H9 (cell line): ENCODE measurements at regions not wholly inside any gene's neighbourhood (a gene's known extent, or its start where the extent isn't known, plus 50 kb on each side); places are given as distances from the start of the nearest gene placed in this dataset.

Experiments
- DNase-seq: peaks from one replicate; pipeline ENCODE4 v3.0.0-alpha.2; 2017
- H2AFZ ChIP-seq: one replicate; pipeline ENCODE4 v1.6.1; 2013; ENCODE audit warnings: mild to moderate bottlenecking, low read length, control low read depth, moderate library complexity
- H2AK5ac ChIP-seq: 2 replicates; pipeline ENCODE4 v1.6.1; 2013; ENCODE audit warnings: low read length, control low read depth, mixed read lengths; ENCODE audit not compliant: insufficient read length
- H2BK120ac ChIP-seq: one replicate; pipeline ENCODE4 v1.6.1; 2013; ENCODE audit warnings: low read depth, mild to moderate bottlenecking, low read length, control low read depth, inconsistent platforms; ENCODE audit not compliant: poor library complexity, severe bottlenecking
- H2BK12ac ChIP-seq: 2 replicates; pipeline ENCODE4 v1.6.1; 2013; ENCODE audit warnings: low read length, control low read depth, mixed read lengths, low read depth; ENCODE audit not compliant: insufficient read length
- H2BK15ac ChIP-seq: 2 replicates; pipeline ENCODE4 v1.6.1; 2013; ENCODE audit warnings: low read depth, low read length, control low read depth
- H2BK20ac ChIP-seq: one replicate; pipeline ENCODE4 v1.6.1; 2013; ENCODE audit warnings: low read depth, mild to moderate bottlenecking, low read length, control low read depth, inconsistent platforms; ENCODE audit not compliant: poor library complexity, severe bottlenecking
- H2BK5ac ChIP-seq: 2 replicates; pipeline ENCODE4 v1.6.1; 2013; ENCODE audit warnings: low read length, control low read depth, mixed read lengths; ENCODE audit not compliant: insufficient read length
- H3K14ac ChIP-seq: 2 replicates; pipeline ENCODE4 v1.6.1; 2013; ENCODE audit warnings: low read length, control low read depth; ENCODE audit not compliant: insufficient read depth
- H3K18ac ChIP-seq: 2 replicates; pipeline ENCODE4 v1.6.1; 2013; ENCODE audit warnings: low read depth, mild to moderate bottlenecking, mixed read lengths, low read length, control low read depth; ENCODE audit not compliant: insufficient read length
- H3K23ac ChIP-seq: 2 replicates; pipeline ENCODE4 v1.6.1; 2013; ENCODE audit warnings: low read length, control low read depth, mixed read lengths, low read depth; ENCODE audit not compliant: insufficient read length
- H3K23me2 ChIP-seq: 2 replicates; pipeline ENCODE4 v1.6.1; 2013; ENCODE audit warnings: low read depth, mild to moderate bottlenecking, mixed read lengths, low read length, control low read depth; ENCODE audit not compliant: insufficient read length, poor library complexity, severe bottlenecking
- H3K27ac ChIP-seq: 2 replicates; pipeline ENCODE4 v1.5.1; 2013; ENCODE audit warnings: low read length, control low read depth, mixed read lengths, low read depth; ENCODE audit not compliant: insufficient read length
- H3K27me3 ChIP-seq: 2 replicates; pipeline ENCODE4 v1.6.1; 2013; ENCODE audit warnings: low read length, control low read depth, inconsistent platforms; ENCODE audit not compliant: insufficient read depth
- H3K4ac ChIP-seq: 2 replicates; pipeline ENCODE4 v1.6.1; 2013; ENCODE audit warnings: low read depth, mild to moderate bottlenecking, control low read depth, inconsistent platforms, low read length, moderate library complexity
- H3K4me1 ChIP-seq: 2 replicates; pipeline ENCODE4 v1.6.1; 2013; ENCODE audit warnings: low read length, control low read depth, inconsistent platforms; ENCODE audit not compliant: insufficient read depth
- H3K4me2 ChIP-seq: 2 replicates; pipeline ENCODE4 v1.6.1; 2013; ENCODE audit warnings: low read length, control low read depth, mixed read lengths; ENCODE audit not compliant: insufficient read length, insufficient read depth
- H3K56ac ChIP-seq: 2 replicates; pipeline ENCODE4 v1.6.1; 2013; ENCODE audit warnings: low read depth, mild to moderate bottlenecking, mixed read lengths, low read length, control low read depth; ENCODE audit not compliant: insufficient read length
- H3K79me1 ChIP-seq: 2 replicates; pipeline ENCODE4 v1.6.1; 2013; ENCODE audit warnings: low read depth, mild to moderate bottlenecking, moderate library complexity, low read length, control low read depth, inconsistent platforms; ENCODE audit not compliant: insufficient read depth, poor library complexity, severe bottlenecking
- H3K79me2 ChIP-seq: 2 replicates; pipeline ENCODE4 v1.6.1; 2013; ENCODE audit warnings: low read length, control low read depth, inconsistent platforms; ENCODE audit not compliant: insufficient read depth
- H3K9ac ChIP-seq: 2 replicates; pipeline ENCODE4 v1.6.1; 2013; ENCODE audit warnings: low read length, control low read depth, mixed read lengths; ENCODE audit not compliant: insufficient read length; ENCODE audit errors: extremely low read depth
- H3K9me3 ChIP-seq: one replicate; pipeline ENCODE4 v1.6.1; 2013; ENCODE audit warnings: low read depth, low read length, inconsistent platforms; ENCODE audit not compliant: control insufficient read depth
- H3T11ph ChIP-seq: one replicate; pipeline ENCODE4 v1.6.1; 2013; ENCODE audit warnings: mild to moderate bottlenecking, low read length, control low read depth, inconsistent platforms
- H4K20me1 ChIP-seq: one replicate; pipeline ENCODE4 v1.6.1; 2013; ENCODE audit not compliant: control insufficient read depth, insufficient read length, insufficient read depth
- H4K5ac ChIP-seq: 2 replicates; pipeline ENCODE4 v1.6.1; 2013; ENCODE audit warnings: low read depth, mild to moderate bottlenecking, mixed read lengths, low read length, control low read depth; ENCODE audit not compliant: insufficient read length
- H4K8ac ChIP-seq: replicated peaks from 2 replicates; pipeline ENCODE4 v1.6.1; 2013; ENCODE audit warnings: low read length, control low read depth, mixed read lengths, low read depth; ENCODE audit not compliant: insufficient read length
- H4K91ac ChIP-seq: 2 replicates; pipeline ENCODE4 v1.6.1; 2013; ENCODE audit warnings: low read depth, mild to moderate bottlenecking, moderate library complexity, mixed read lengths, low read length, control low read depth; ENCODE audit not compliant: insufficient read length
- H3K27ac Mint-ChIP-seq, 3 experiments: 2 replicates in 2 of 3; 3 replicates in 1 of 3; pipeline ENCODE4 v1.8.0; 2020 to 2021; ENCODE audit warnings: mixed read lengths in 3 of 3, mild to moderate bottlenecking in 1 of 3, moderate library complexity in 1 of 3
- H3K27me3 Mint-ChIP-seq: 2 replicates; pipeline ENCODE4 v1.8.0; 2021; ENCODE audit warnings: low read depth, mild to moderate bottlenecking, moderate library complexity, mixed read lengths
- H3K36me3 Mint-ChIP-seq, 3 experiments: 2 replicates in 2 of 3; 3 replicates in 1 of 3; pipeline ENCODE4 v1.8.0; 2020 to 2021; ENCODE audit warnings: low read depth in 3 of 3, mixed read lengths in 3 of 3; ENCODE audit not compliant: insufficient read depth in 1 of 3
- H3K4me1 Mint-ChIP-seq, 2 experiments: 2 replicates each; pipeline ENCODE4 v1.8.0; 2020; ENCODE audit warnings: mixed read lengths in 2 of 2
- H3K4me3 Mint-ChIP-seq, 2 experiments: 2 replicates in 1 of 2; 3 replicates in 1 of 2; pipeline ENCODE4 v1.8.0; 2020 to 2021; ENCODE audit warnings: mild to moderate bottlenecking in 2 of 2, mixed read lengths in 2 of 2, moderate library complexity in 1 of 2
- H3K9me3 Mint-ChIP-seq, 2 experiments: 2 replicates in 1 of 2; 3 replicates in 1 of 2; pipeline ENCODE4 v1.8.0; 2020; ENCODE audit warnings: mild to moderate bottlenecking in 2 of 2, mixed read lengths in 2 of 2, moderate library complexity in 1 of 2
- WGBS: extraction: QIAGEN DNeasy Blood & Tissue Kit; methylation state at CpG from one replicate; pipeline ENCODE4 v1.1.7; 2013; ENCODE audit warnings: missing lambda C conversion rate, low lambda C conversion rate, mixed read lengths; ENCODE audit not compliant: insufficient read length; ENCODE audit errors: extremely low coverage; 5-methylcytosine and 5-hydroxymethylcytosine counted together
- TF ChIP-seq, protein P1 (sequence below): fragments of 200-600 bp; sonication (generic); conservative IDR thresholded peaks from 3 replicates; pipeline ENCODE4 v1.8.0; 2021; ENCODE audit warnings: antibody characterized with exemption, mild to moderate bottlenecking

DNA sequence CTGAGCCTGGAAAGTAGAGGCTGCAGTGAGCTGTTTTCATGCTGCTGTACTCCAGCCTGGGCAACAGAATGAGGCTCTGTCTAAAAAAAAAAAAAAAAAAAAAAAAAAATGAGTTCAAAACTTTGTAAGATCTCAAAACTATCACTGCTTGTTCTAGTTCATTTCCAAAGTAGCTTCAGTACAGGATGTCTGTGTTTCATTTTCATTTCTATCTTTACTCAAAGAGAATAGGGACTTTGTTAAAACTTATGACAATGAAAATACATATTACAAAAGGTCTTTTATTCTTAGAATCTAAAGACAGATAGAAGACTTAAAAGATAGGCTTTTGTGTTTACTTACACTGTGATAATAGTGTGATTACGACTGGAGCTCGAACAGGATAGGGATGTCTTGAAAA is 709.7 kb downstream of the ADGRL2 start:
- Histone ChIP-seq H3K79me1 (no peaks in the 10 kb centered on the region), H3K4me1 (no peaks in the 10 kb centered on the region), H3K23ac (no peak overlapping the region), H4K5ac (no peak overlapping the region), H2BK20ac (no peak overlapping the region), H3K9me3 (no peaks in the 10 kb centered on the region), H3K23me2 (no peaks in the 10 kb centered on the region), H2BK12ac (no peak overlapping the region), H3T11ph (no peak overlapping the region), H2BK5ac (no peak overlapping the region), H4K91ac (no peak overlapping the region), H3K56ac (no peak overlapping the region), H3K9ac (no peak overlapping the region), H2BK120ac (no peak overlapping the region), H3K14ac (no peak overlapping the region), H2AK5ac (no peak overlapping the region), H3K79me2 (no peaks in the 10 kb centered on the region), H4K20me1 (no peaks in the 10 kb centered on the region), H3K27me3 (no peaks in the 10 kb centered on the region), H3K27ac (no peak overlapping the region), H2AFZ (no peak overlapping the region), H3K4ac (no peak overlapping the region), H3K4me2 (no peak overlapping the region), H2BK15ac (no peak overlapping the region), H3K18ac (no peak overlapping the region), H4K8ac (no peak overlapping the region)
- no peak for DNase-seq
- WGBS: no CpG with 5 or more reads among the region's 2 CpGs
- Mint-ChIP-seq H3K36me3 (no peaks in the 10 kb centered on the region), H3K4me1 (no peaks in the 10 kb centered on the region), H3K27me3 (no peaks in the 10 kb centered on the region), H3K27ac (no peak overlapping the region), H3K4me3 (no peak overlapping the region), H3K9me3 (no peaks in the 10 kb centered on the region)
- TF ChIP-seq, protein P1, sequence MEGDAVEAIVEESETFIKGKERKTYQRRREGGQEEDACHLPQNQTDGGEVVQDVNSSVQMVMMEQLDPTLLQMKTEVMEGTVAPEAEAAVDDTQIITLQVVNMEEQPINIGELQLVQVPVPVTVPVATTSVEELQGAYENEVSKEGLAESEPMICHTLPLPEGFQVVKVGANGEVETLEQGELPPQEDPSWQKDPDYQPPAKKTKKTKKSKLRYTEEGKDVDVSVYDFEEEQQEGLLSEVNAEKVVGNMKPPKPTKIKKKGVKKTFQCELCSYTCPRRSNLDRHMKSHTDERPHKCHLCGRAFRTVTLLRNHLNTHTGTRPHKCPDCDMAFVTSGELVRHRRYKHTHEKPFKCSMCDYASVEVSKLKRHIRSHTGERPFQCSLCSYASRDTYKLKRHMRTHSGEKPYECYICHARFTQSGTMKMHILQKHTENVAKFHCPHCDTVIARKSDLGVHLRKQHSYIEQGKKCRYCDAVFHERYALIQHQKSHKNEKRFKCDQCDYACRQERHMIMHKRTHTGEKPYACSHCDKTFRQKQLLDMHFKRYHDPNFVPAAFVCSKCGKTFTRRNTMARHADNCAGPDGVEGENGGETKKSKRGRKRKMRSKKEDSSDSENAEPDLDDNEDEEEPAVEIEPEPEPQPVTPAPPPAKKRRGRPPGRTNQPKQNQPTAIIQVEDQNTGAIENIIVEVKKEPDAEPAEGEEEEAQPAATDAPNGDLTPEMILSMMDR: no peak
